PC-9 (cell line): ENCODE measurements at regions not wholly inside any gene's neighbourhood (a gene's known extent, or its start where the extent isn't known, plus 50 kb on each side); places are given as distances from the start of the nearest gene placed in this dataset.

Experiments
- BruUV-seq: library from RNA; stranded (reverse); fragments of 400-500 nt; replicated peaks from 2 replicates; lab custom pipeline; 2021; lab: Mats Ljungman, UMichigan
- CTCF ChIA-PET: fragments of 300-600 bp; sonication (Branson Sonifier 250); formaldehyde crosslinking; loops from one replicate; lab custom pipeline; 2022; ENCODE audit warnings: antibody characterized with exemption; lab: Charles Lee
- POLR2A ChIA-PET: fragments of 300-600 bp; sonication (Branson Sonifier 250); formaldehyde crosslinking; loops from one replicate; lab custom pipeline; 2022; ENCODE audit warnings: antibody characterized with exemption; ENCODE audit not compliant: unreplicated experiment; lab: Charles Lee
- DNase-seq, 2 experiments: peaks; one replicate each; pipeline versions ENCODE4 v3.0.0 to v3.0.0-alpha.2; 2015 to 2022; ENCODE audit warnings: mixed read lengths in 1 of 2
- H2AFZ ChIP-seq: fragments of 200-600 bp; sonication (generic); 2 replicates; pipeline ENCODE4 v1.8.1; 2017; ENCODE audit warnings: antibody characterized with exemption
- H3F3A ChIP-seq: fragments of 200-600 bp; sonication (generic); 2 replicates; pipeline ENCODE4 v1.8.1; 2017; ENCODE audit warnings: antibody characterized with exemption, mild to moderate bottlenecking, low read depth; ENCODE audit not compliant: insufficient read depth
- H3K27ac ChIP-seq: fragments of 200-600 bp; sonication (generic); 2 replicates; pipeline ENCODE4 v1.6.1; 2016; ENCODE audit warnings: mixed run types
- H3K27me3 ChIP-seq: fragments of 200-600 bp; sonication (generic); 2 replicates; pipeline ENCODE4 v1.6.1; 2016; ENCODE audit warnings: low read depth, mixed run types; ENCODE audit not compliant: insufficient read depth
- H3K36me3 ChIP-seq: fragments of 200-600 bp; sonication (generic); 2 replicates; pipeline ENCODE4 v1.6.1; 2016; ENCODE audit warnings: low read depth, mixed run types
- H3K4me1 ChIP-seq: fragments of 200-600 bp; sonication (generic); replicated peaks from 2 replicates; pipeline ENCODE4 v1.6.1; 2016; ENCODE audit warnings: mixed run types; ENCODE audit not compliant: insufficient read depth
- H3K4me2 ChIP-seq: fragments of 200-600 bp; sonication (generic); 2 replicates; pipeline ENCODE4 v1.6.1; 2017; ENCODE audit warnings: mixed run types
- H3K4me3 ChIP-seq: fragments of 200-600 bp; sonication (generic); 2 replicates; pipeline ENCODE4 v1.6.1; 2016; ENCODE audit warnings: mixed run types
- H3K79me2 ChIP-seq: fragments of 200-600 bp; sonication (generic); 2 replicates; pipeline ENCODE4 v1.6.1; 2017; ENCODE audit warnings: low read depth, mixed run types
- H3K9me2 ChIP-seq: fragments of 200-600 bp; sonication (generic); 2 replicates; pipeline ENCODE4 v1.8.1; 2017; ENCODE audit warnings: mild to moderate bottlenecking; ENCODE audit not compliant: insufficient read depth
- H3K9me3 ChIP-seq: fragments of 200-600 bp; sonication (generic); 2 replicates; pipeline ENCODE4 v1.8.1; 2016; ENCODE audit warnings: low read depth; ENCODE audit not compliant: insufficient read depth
- H4K20me1 ChIP-seq: fragments of 200-600 bp; sonication (generic); 2 replicates; pipeline ENCODE4 v1.8.1; 2017; ENCODE audit not compliant: insufficient read depth
- CTCF ChIP-seq: fragments of 200-600 bp; sonication (generic); conservative IDR thresholded peaks from 2 replicates; pipeline ENCODE4 v1.6.1; 2017; ENCODE audit warnings: mixed run types, antibody characterized with exemption, mild to moderate bottlenecking, moderate library complexity
- EZH2 ChIP-seq: fragments of 200-600 bp; sonication (generic); IDR thresholded peaks from 2 replicates; pipeline ENCODE4 v1.8.0; 2017; ENCODE audit warnings: antibody characterized with exemption, low read depth
- intact Hi-C: fragments of 100-400 bp; cut with micrococcal nuclease; formaldehyde crosslinking; loops from one replicate; pipeline ENCODE4 v1.10.0; 2022; ENCODE audit not compliant: unreplicated experiment

GRCh38 chr2:15737314-15738224, 145.9 kb downstream of the DDX1 start:
- no peaks in the 10 kb centered on the region; the same call in 1 of the 2 replicates for H3K4me1 ChIP-seq
- no peak overlapping the region for H3K27ac ChIP-seq
- H3K9me2 ChIP-seq: no peaks in the 10 kb centered on the region
- H3K9me3 ChIP-seq: no peaks in the 10 kb centered on the region
- H3K27me3 ChIP-seq: peaks cover 77% of the 10 kb centered on the region
- H3K4me3 ChIP-seq: no peak overlapping the region
- no peak for DNase-seq
- intact Hi-C loops: no loop called here
- CTCF ChIA-PET: no interaction called here
- TF ChIP-seq EZH2 (no peak), CTCF (no peak)
- POLR2A ChIA-PET: no interaction called here
- H3K4me2 ChIP-seq: no peak overlapping the region
- no peaks in the 10 kb centered on the region for H3K36me3 ChIP-seq
- H3K79me2 ChIP-seq: no peaks in the 10 kb centered on the region
- H3F3A ChIP-seq: no peaks in the 10 kb centered on the region
- H2AFZ ChIP-seq: no peak overlapping the region
- H4K20me1 ChIP-seq: no peaks in the 10 kb centered on the region
- BruUV-seq: no TSS peak

- CTCF ChIA-PET: no interaction called here
- H3K4me2 ChIP-seq: no peak overlapping the region
- intact Hi-C loops: no loop called here
Measured at GRCh38 chr2:15738225-15738546, 146.5 kb downstream of the DDX1 start.

DNA sequence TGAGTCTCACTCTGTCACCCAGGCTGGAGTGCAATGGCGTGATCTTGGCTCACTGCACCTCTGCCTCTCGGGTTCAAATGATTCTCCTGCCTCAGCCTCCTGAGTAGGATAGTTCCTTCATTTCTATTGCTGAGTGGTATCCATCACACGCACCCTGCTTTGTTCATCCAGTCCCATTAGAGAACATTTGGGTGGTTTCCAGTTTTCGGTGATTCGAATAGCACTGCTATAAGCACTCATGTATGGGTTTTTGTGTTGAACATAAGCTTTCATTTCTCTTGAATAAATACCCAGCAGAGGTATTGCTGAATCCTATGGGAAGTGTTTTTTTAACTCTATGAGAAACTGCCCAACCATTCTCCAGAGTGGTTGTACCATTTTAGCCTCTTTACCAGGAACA, 147.3 kb downstream of the DDX1 start:
- CTCF ChIA-PET: no interaction called here
- TF ChIP-seq EZH2 (no peak), CTCF (no peak)
- POLR2A ChIA-PET: no interaction called here
- Histone ChIP-seq H3K27me3 (peaks cover 63% of the 10 kb centered on the region), H3K9me3 (no peaks in the 10 kb centered on the region), H4K20me1 (no peaks in the 10 kb centered on the region), H3K79me2 (no peaks in the 10 kb centered on the region), H3K4me3 (no peak overlapping the region), H3K4me2 (no peak overlapping the region), H2AFZ (no peak overlapping the region), H3K27ac (no peak overlapping the region), H3F3A (no peaks in the 10 kb centered on the region), H3K36me3 (no peaks in the 10 kb centered on the region), H3K4me1 (no peaks in the 10 kb centered on the region), H3K9me2 (no peaks in the 10 kb centered on the region)
- no peak for DNase-seq
- intact Hi-C loops: no loop called here
- no TSS peak for BruUV-seq

More at GRCh38 chr2:15738225-15738546, 146.5 kb downstream of the DDX1 start:
- Histone ChIP-seq H3K4me3 (no peak overlapping the region), H3K4me1 (no peaks in the 10 kb centered on the region; the same call in 1 of the 2 replicates), H3K9me3 (no peaks in the 10 kb centered on the region), H3K27ac (no peak overlapping the region), H3K27me3 (peaks cover 70% of the 10 kb centered on the region), H4K20me1 (no peaks in the 10 kb centered on the region), H3K9me2 (no peaks in the 10 kb centered on the region), H3F3A (no peaks in the 10 kb centered on the region), H2AFZ (no peak overlapping the region), H3K79me2 (no peaks in the 10 kb centered on the region), H3K36me3 (no peaks in the 10 kb centered on the region)
- no peak for DNase-seq
- no TSS peak for BruUV-seq
- POLR2A ChIA-PET: no interaction called here
- TF ChIP-seq EZH2: no peak
- no peak for TF ChIP-seq CTCF
